ENCODE measurements at regions not wholly inside any gene's neighbourhood (a gene's known extent, or its start where the extent isn't known, plus 50 kb on each side); places are given as distances from the start of the nearest gene placed in this dataset.

GRCh38 chr5:120012431-120012830, 383.1 kb downstream of the FAM170A start:
- no peak overlapping the region for H3K9ac ChIP-seq (ENCODE audit: insufficient read depth in 1 of 2, low read depth in 2 of 2, low read length in 2 of 2)
- DNase-seq (ENCODE audit: extremely low read depth in 1 of 4, low spot score in 3 of 4) = no peak
- H3K79me2 ChIP-seq (ENCODE audit: control insufficient read depth, insufficient read depth, low read length) = no peaks in the 10 kb centered on the region
- BruUV-seq (replicated peaks) = no TSS peak
- H3K27ac ChIP-seq (ENCODE audit: extremely low read depth, low read depth, low read length) = no peak overlapping the region
- in situ Hi-C loops (cut with MboI) (no loop called here), intact Hi-C loops (cut with micrococcal nuclease) (no loop called here)
- H3K4me1 ChIP-seq (replicated peaks in 1 of 2; ENCODE audit: control insufficient read depth in 2 of 2, insufficient read depth in 2 of 2, low read length in 2 of 2) = no peaks in the 10 kb centered on the region
- H3K9me3 ChIP-seq (replicated peaks; ENCODE audit: control insufficient read depth, insufficient read depth, low read depth, low read length) = no peaks in the 10 kb centered on the region
- CTCF ChIA-PET (ENCODE audit: low intra/inter-chr PET ratio) = no interaction called here
- H2AFZ ChIP-seq (ENCODE audit: low read depth, low read length) = no peak overlapping the region
- ATAC-seq = no peak
- no peaks in the 10 kb centered on the region for H3K36me3 ChIP-seq (ENCODE audit: control insufficient read depth, insufficient read depth, low read length)
- no peaks in the 10 kb centered on the region for H3K27me3 ChIP-seq (ENCODE audit: control insufficient read depth in 2 of 2, insufficient read depth in 2 of 2, low read length in 2 of 2)
- no peak overlapping the region for H3K4me2 ChIP-seq (ENCODE audit: insufficient read depth, low read length)
- no peak for FAIRE-seq
- 0% methylated on average over 1 of the region's 1 CpG for WGBS (ENCODE audit: insufficient coverage, low coverage, missing lambda C conversion rate)
- POLR2A ChIA-PET = no interaction called here
- H4K20me1 ChIP-seq (replicated peaks; ENCODE audit: control insufficient read depth, insufficient read depth, low read length) = no peaks in the 10 kb centered on the region
- no peak overlapping the region for H3K4me3 ChIP-seq
- H3K9me1 ChIP-seq (ENCODE audit: control insufficient read depth, insufficient read depth, low read length) = no peaks in the 10 kb centered on the region
- TF ChIP-seq, protein P1, sequence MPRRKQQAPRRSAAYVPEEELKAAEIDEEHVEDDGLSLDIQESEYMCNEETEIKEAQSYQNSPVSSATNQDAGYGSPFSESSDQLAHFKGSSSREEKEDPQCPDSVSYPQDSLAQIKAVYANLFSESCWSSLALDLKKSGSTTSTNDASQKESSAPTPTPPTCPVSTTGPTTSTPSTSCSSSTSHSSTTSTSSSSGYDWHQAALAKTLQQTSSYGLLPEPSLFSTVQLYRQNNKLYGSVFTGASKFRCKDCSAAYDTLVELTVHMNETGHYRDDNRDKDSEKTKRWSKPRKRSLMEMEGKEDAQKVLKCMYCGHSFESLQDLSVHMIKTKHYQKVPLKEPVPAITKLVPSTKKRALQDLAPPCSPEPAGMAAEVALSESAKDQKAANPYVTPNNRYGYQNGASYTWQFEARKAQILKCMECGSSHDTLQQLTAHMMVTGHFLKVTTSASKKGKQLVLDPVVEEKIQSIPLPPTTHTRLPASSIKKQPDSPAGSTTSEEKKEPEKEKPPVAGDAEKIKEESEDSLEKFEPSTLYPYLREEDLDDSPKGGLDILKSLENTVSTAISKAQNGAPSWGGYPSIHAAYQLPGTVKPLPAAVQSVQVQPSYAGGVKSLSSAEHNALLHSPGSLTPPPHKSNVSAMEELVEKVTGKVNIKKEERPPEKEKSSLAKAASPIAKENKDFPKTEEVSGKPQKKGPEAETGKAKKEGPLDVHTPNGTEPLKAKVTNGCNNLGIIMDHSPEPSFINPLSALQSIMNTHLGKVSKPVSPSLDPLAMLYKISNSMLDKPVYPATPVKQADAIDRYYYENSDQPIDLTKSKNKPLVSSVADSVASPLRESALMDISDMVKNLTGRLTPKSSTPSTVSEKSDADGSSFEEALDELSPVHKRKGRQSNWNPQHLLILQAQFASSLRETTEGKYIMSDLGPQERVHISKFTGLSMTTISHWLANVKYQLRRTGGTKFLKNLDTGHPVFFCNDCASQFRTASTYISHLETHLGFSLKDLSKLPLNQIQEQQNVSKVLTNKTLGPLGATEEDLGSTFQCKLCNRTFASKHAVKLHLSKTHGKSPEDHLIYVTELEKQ (CRISPR knock-in tag; IDR thresholded peaks at IDR 0.05) = no peak
- no peak for TF ChIP-seq PRMT5 (CRISPR knock-in tag; IDR thresholded peaks at IDR 0.05)
- no peak for TF ChIP-seq PML (IDR thresholded peaks at IDR 0.05; ENCODE audit: low read length)

GRCh38 chr5:120014535-120014934, 385.2 kb downstream of the FAM170A start:
- POLR2A ChIA-PET = no interaction called here
- Histone ChIP-seq H3K36me3 (ENCODE audit: control insufficient read depth, insufficient read depth, low read length) (no peaks in the 10 kb centered on the region), H4K20me1 (replicated peaks; ENCODE audit: control insufficient read depth, insufficient read depth, low read length) (no peaks in the 10 kb centered on the region), H3K27me3 (ENCODE audit: control insufficient read depth in 2 of 2, insufficient read depth in 2 of 2, low read length in 2 of 2) (no peaks in the 10 kb centered on the region), H3K27ac (ENCODE audit: extremely low read depth, low read depth, low read length) (no peak overlapping the region), H3K9ac (ENCODE audit: insufficient read depth in 1 of 2, low read depth in 2 of 2, low read length in 2 of 2) (no peak overlapping the region), H2AFZ (ENCODE audit: low read depth, low read length) (no peak overlapping the region), H3K4me1 (replicated peaks in 1 of 2; ENCODE audit: control insufficient read depth in 2 of 2, insufficient read depth in 2 of 2, low read length in 2 of 2) (no peaks in the 10 kb centered on the region), H3K9me3 (replicated peaks; ENCODE audit: control insufficient read depth, insufficient read depth, low read depth, low read length) (no peaks in the 10 kb centered on the region), H3K4me3 (no peak overlapping the region), H3K4me2 (ENCODE audit: insufficient read depth, low read length) (no peak overlapping the region), H3K79me2 (ENCODE audit: control insufficient read depth, insufficient read depth, low read length) (no peaks in the 10 kb centered on the region), H3K9me1 (ENCODE audit: control insufficient read depth, insufficient read depth, low read length) (no peaks in the 10 kb centered on the region)
- intact Hi-C loops (cut with micrococcal nuclease) = no loop called here
- TF ChIP-seq ATF7 (IDR thresholded peaks at IDR 0.05) = no peak
- no peak for TF ChIP-seq USF2 (CRISPR knock-in tag; IDR thresholded peaks at IDR 0.05)
- no TSS peak for BruUV-seq (replicated peaks)
- CTCF ChIA-PET (ENCODE audit: low intra/inter-chr PET ratio) = no interaction called here
- ATAC-seq = no peak
- 0% methylated on average over 3 of the region's 3 CpGs for WGBS (ENCODE audit: insufficient coverage, low coverage, missing lambda C conversion rate)
- in situ Hi-C loops (cut with MboI) = no loop called here
- FAIRE-seq = no peak
- no peak for DNase-seq (ENCODE audit: extremely low read depth in 1 of 4, low spot score in 3 of 4)

Data from K562 (cell line).